Ovary (tissue), 7 donors: ENCODE measurements at regions not wholly inside any gene's neighbourhood (a gene's known extent, or its start where the extent isn't known, plus 50 kb on each side); places are given as distances from the start of the nearest gene placed in this dataset.

Experiments
- DNase-seq, 5 donors: peaks; one replicate each; pipeline ENCODE4 v3.0.0-alpha.2; 2019 to 2020
- H3K27ac ChIP-seq, 2 donors: fragments of 200-600 bp; one replicate each; pipeline versions ENCODE4 v1.5.1 to v1.8.0; 2019 to 2022
- H3K27me3 ChIP-seq: fragments of 200-600 bp; one replicate; pipeline ENCODE4 v1.8.0; 2022
- H3K36me3 ChIP-seq: fragments of 200-600 bp; sonication (generic); one replicate; pipeline ENCODE4 v1.5.1; 2019
- H3K4me1 ChIP-seq: one replicate; pipeline ENCODE4 v1.8.1; 2013; ENCODE audit warnings: mild to moderate bottlenecking, moderate library complexity; ENCODE audit not compliant: insufficient read depth
- H3K4me3 ChIP-seq: fragments of 200-600 bp; sonication (generic); one replicate; pipeline ENCODE4 v1.5.1; 2017
- H3K9me3 ChIP-seq, 2 donors: fragments of 200-600 bp in 1 of 2; sonication (generic) in 1 of 2; one replicate each; pipeline versions ENCODE4 v1.5.1 to v1.8.1; 2013 to 2019; ENCODE audit warnings: mild to moderate bottlenecking in 1 of 2, moderate library complexity in 1 of 2
- EP300 ChIP-seq: sonication (generic); formaldehyde crosslinking; IDR thresholded peaks from one replicate; pipeline ENCODE4 v1.6.1; 2017; ENCODE audit warnings: antibody characterized with exemption
- POLR2A ChIP-seq: fragments of 450-650 bp; IDR thresholded peaks from one replicate; pipeline ENCODE4 v1.6.1; 2017; ENCODE audit warnings: antibody characterized with exemption, mild to moderate bottlenecking, moderate library complexity
- WGBS, 3 donors: extraction: QIAGEN DNeasy Blood & Tissue Kit in 1 of 3; methylation state at CpG; one replicate each; pipeline versions ENCODE4 v1.1.5 to v1.1.7; 2013 to 2017; 5-methylcytosine and 5-hydroxymethylcytosine counted together
- intact Hi-C, 4 donors: fragments of 100-400 bp; cut with DNase I; formaldehyde crosslinking; loops; one replicate each; pipeline versions ENCODE4 v1.11.0 to v1.15.1; 2022 to 2023
- TF ChIP-seq, protein P1 (sequence below), 3 donors: fragments of 450-650 bp in 2 of 3; fragments of 200-600 bp in 1 of 3; IDR thresholded peaks; one replicate each; pipeline versions ENCODE4 v1.5.1 to v1.8.0; 2016 to 2022; ENCODE audit warnings: antibody characterized with exemption in 3 of 3, mild to moderate bottlenecking in 1 of 3
- donor health status: DM: no; HTN: no; CAD: no; lungs with moderate emphysema.
- donor health status: DM: no; HTN: no; CAD: no.
- donor health status: Bipolar disorder and iron deficiency.
- donor health status: DM: no; HTN: no; CAD: no.
- donor health status: DM: yes; HTN: yes; CAD: no.

DNA sequence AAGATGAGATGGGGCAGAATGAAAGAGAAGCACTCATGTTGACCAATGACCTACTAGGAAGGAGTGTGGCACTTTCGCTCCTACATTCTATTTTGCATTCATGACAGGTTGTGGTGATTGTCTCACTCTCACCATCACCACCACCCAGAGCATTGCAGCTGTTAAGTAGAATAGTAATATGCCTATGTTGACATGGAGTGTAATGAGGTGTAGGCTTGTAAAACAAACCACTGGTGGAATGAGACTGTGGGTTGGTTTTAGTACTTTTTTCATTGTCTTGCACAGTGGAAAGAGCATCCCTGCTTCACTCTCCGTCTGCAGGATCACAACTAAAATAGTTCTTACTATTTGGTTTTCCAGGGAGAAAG, 516.7 kb downstream of the NTRK2 start:
- WGBS, 3 donors = 89 to 91% (median 89%) methylated on average over 2 of the region's 2 CpGs
- Histone ChIP-seq H3K4me3 (no peak overlapping the region), H3K9me3 (no peaks in the 10 kb centered on the region), H3K27me3 (no peaks in the 10 kb centered on the region), H3K27ac (no peak overlapping the region), H3K36me3 (no peaks in the 10 kb centered on the region), H3K4me1 (no peaks in the 10 kb centered on the region)
- intact Hi-C loops = no loop called here
- DNase-seq = no peak
- TF ChIP-seq, protein P1, sequence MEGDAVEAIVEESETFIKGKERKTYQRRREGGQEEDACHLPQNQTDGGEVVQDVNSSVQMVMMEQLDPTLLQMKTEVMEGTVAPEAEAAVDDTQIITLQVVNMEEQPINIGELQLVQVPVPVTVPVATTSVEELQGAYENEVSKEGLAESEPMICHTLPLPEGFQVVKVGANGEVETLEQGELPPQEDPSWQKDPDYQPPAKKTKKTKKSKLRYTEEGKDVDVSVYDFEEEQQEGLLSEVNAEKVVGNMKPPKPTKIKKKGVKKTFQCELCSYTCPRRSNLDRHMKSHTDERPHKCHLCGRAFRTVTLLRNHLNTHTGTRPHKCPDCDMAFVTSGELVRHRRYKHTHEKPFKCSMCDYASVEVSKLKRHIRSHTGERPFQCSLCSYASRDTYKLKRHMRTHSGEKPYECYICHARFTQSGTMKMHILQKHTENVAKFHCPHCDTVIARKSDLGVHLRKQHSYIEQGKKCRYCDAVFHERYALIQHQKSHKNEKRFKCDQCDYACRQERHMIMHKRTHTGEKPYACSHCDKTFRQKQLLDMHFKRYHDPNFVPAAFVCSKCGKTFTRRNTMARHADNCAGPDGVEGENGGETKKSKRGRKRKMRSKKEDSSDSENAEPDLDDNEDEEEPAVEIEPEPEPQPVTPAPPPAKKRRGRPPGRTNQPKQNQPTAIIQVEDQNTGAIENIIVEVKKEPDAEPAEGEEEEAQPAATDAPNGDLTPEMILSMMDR (IDR thresholded peaks at IDR 0.05) = no peak
- TF ChIP-seq POLR2A (no peak), EP300 (no peak)

DNA sequence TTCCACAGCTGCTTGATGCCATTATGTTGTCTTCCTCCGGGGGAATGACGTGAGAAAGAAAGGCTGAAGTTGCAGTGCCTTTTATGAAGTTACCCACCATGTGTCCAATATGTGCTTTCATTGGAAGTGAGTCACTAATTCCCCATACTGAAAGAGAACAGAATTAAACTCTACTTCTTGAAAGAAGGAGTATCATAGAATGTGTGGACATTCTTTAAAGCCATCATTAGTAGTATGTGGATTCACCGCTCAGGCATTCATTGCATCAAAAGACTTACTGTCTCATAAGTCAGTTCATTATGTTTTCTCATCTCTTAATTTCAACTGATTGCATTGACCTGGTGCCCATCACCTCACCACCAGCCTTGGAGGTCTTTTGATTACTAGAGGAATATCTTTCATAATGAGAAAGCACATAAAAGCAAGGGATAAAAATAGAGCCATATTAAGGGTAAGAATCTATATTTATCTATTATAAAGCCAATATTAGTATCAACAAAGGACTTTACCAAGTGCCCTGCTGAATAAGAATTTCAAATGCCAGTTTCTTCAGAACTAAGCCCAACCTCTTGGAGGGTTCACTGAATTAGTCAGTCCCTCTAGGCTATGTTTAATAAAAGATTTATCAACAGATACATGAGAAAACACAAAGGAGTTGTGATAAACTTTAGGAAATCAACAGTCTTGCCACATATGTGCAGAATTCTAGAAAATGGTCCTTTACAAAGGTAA, 516.1 kb downstream of the NTRK2 start:
- DNase-seq = no peak
- Histone ChIP-seq H3K36me3 (no peaks in the 10 kb centered on the region), H3K4me3 (no peak overlapping the region), H3K27me3 (no peaks in the 10 kb centered on the region), H3K9me3 (no peaks in the 10 kb centered on the region), H3K27ac (no peak overlapping the region), H3K4me1 (no peaks in the 10 kb centered on the region)
- TF ChIP-seq EP300 = no peak
- TF ChIP-seq, protein P1 (IDR thresholded peaks at IDR 0.05) = no peak
- TF ChIP-seq POLR2A = no peak
- WGBS, 3 donors = 93 to 99% (median 96%) methylated on average over 3 of the region's 3 CpGs
- intact Hi-C loops = no loop called here

DNA sequence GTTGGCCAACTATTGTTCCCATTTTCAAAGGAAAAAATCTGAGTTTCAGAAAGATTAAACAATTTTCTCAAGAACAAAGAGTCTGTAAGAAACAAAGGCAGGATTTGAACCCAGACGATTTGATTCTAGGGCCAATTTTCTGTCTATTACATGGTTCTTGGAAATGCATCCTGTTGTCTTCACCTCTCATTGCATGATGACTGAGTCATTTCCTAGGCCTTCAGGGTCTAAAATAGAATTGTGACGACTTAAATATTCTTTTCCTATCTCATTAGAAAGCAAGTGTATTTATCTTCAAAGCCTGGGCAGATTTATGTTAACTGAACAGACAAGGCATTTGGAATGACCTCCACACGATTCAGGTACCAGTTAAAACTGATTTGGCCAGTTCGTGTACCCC, 512.9 kb downstream of the NTRK2 start:
- no peaks in the 10 kb centered on the region for H3K4me1 ChIP-seq
- WGBS, 3 donors = 78 to 79% (median 79%) methylated on average over 4 of the region's 4 CpGs
- intact Hi-C loops = no loop called here
- H3K4me3 ChIP-seq = no peak overlapping the region
- H3K9me3 ChIP-seq = no peaks in the 10 kb centered on the region
- no peak for DNase-seq
- TF ChIP-seq POLR2A = no peak
- TF ChIP-seq, protein P1 (IDR thresholded peaks at IDR 0.05) = no peak
- no peak for TF ChIP-seq EP300
- H3K27ac ChIP-seq = no peak overlapping the region
- H3K36me3 ChIP-seq = no peaks in the 10 kb centered on the region
- H3K27me3 ChIP-seq = no peaks in the 10 kb centered on the region

DNA sequence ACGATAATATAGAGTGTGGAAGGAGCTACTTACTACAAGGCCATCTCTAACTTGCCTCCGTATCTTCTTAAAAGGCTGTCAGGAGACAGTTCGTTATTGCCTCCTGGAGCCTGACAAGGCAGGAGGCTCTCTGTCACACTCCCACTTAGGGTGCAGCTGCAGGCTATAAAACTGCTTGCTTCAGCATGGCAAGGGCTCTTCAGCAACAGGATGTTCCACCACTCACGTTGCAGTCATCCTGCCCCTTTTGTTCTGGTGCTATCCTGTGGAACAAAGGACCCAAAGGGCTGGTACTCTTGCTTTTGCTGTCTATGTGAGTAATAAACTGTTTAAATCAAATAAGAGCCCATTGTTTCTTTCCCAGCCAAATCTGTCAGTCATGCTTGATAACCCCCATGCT, 508.9 kb downstream of the NTRK2 start:
- Histone ChIP-seq H3K36me3 (no peaks in the 10 kb centered on the region), H3K4me1 (no peaks in the 10 kb centered on the region), H3K27me3 (no peaks in the 10 kb centered on the region), H3K27ac (no peak overlapping the region), H3K4me3 (no peak overlapping the region), H3K9me3 (no peaks in the 10 kb centered on the region)
- no peak for DNase-seq
- intact Hi-C loops = no loop called here
- 20 to 23% (median 21%) methylated on average over 4 of the region's 4 CpGs for WGBS, 3 donors
- TF ChIP-seq, protein P1 (IDR thresholded peaks at IDR 0.05) = no peak
